Retina (tissue), 1 donor: ENCODE measurements at regions not wholly inside any gene's neighbourhood (a gene's known extent, or its start where the extent isn't known, plus 50 kb on each side); places are given as distances from the start of the nearest gene placed in this dataset.

Experiments
- DNase-seq: peaks from one replicate; pipeline ENCODE4 v3.0.0-alpha.2; 2016

DNA sequence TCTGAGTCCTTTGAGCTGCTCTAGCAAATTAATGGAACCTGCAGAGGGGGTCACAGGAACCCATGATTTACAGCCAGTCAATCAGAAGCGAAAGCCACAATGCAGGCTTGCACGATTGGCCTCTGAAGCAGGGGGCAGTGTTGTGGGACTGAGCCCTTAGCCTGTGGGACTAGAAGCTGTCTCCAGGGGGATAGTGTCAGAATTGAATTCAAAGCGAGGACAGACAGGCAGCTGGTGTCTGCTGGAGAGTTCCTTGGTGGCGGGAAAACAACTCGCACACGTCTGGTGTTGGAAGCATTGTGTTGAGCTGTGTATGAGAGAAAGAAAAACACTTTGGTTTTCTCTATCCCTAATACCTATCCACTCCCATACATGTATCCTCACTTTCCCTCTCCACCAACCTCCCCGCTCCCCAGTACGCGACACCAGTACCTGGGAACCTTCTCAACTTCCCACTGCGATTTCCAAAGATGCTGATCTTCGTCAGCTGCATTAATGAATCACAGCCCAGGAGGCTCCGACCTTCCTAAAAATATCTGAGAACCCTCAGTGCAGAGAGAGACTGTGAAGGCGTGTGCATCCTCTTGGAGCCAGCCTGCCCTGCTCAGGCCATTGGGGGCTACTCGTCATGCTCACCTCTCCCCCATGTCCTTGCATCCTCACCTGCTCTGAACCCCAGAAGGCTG is 88.2 kb downstream of the HS1BP3 start:
- DNase-seq = peak; percentile 59

DNA sequence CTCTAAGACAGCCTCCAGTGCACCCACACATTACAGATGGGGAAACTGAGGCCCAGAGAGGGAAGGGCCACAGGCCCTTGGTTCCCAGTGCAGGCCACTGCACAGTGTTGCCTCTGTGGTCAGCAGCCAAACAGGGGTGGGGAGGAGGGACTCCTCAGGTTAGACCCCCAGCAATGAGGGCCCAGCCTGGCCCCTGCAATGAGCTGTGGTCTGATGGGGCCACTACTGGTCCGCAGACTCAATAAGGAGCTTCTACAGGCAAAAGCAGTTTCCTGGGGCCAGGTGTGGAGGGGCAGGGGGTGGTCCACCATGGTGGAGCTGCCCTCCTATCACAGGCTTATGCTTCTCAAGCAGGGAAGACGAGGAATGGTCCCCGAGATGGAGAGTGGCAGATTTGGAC is 87.6 kb downstream of the HS1BP3 start:
- no peak for DNase-seq

DNA sequence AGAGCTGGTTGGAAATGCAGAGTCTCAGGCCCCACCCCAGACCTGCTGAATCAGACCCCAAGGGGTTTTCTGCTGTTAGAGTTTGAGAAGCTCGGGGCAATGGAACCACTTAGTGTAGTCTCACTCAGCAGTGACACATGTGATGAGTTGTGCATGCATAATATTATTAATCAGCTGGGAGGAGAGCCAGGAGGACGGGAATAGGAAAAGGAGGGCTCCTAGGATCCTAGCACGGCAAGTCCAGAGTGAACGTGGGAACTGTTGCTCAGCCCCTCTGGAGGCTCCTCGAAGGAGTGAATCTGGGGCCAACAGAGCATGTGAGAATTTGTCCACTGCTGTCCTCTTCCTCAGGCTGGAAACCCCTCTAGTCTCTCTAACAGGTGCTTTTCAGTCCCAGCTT is 87.1 kb downstream of the HS1BP3 start:
- DNase-seq = no peak

DNA sequence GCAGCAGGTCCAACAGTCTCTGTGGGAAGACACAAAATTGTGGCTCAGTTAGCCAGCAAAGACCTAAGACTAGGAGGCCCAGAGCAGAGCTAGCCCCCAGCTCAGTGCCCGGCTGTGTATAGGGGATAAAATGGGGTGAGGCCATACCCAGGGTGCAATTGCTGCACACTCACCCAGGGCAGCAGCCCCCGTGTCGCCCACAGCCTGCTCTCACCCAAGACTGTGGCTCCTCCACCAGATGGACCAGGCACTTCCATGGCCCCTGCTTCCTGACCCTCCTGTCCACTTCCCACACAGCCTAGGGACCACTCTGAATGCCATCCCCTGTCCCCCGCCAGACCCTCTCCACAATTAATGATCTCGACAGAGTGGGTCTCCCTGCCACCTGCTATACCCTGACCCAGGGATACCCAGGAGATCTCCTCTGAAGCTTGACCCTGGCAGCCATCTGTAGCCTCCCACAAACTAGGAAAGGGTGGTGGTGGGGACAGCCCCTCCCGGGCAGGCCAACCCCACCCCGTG is 85.7 kb downstream of the HS1BP3 start:
- DNase-seq = no peak

DNA sequence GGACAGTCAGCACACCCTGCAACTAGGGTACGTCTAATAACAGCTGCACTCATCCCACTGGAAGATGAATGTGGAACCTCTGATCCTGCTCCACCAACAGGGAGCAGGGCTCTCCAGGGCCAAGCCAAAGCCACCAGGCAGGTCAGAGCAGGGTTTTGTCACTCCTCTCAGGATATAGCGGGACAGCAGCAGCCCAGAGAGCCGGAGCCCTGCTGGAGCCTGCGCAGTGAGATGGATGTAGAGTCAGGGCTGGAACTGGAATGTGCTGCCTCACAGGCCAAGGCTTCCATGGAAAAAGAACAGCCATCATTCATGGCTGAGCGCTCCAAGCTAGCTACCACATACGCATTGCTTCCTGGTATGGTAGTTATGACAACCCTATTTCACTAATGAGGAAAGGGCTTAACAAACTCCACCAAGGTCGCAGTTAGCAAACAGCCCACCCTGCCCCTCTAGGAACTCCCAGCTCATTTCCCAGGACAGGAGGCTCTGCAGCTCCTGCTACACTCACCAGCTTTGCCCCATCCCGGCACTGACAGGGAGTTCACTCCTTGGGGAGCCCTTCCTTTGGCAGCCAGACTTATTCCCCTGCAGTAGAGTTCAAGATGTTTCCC is 85.2 kb downstream of the HS1BP3 start:
- peak; percentile 75 for DNase-seq

DNA sequence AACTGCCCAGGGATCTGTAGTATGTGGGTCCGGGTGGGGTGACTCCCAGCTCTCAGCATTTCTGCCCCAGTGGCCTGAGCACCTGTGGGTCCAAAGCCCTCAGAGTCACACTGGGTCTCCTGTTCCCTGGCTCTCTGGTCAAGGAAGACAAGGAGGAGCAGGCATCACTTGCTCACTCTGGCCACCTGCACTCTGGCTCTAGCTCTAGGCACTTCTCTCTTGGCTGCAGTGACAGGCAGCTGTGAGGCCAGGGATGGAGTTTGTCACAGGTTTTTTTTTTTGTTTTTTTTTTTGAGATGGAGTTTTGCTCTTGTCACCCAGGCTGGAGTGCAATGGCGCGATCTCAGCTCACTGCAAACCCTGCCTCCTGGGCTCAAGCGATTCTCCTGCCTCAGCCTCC is 84.6 kb downstream of the HS1BP3 start:
- no peak for DNase-seq

DNA sequence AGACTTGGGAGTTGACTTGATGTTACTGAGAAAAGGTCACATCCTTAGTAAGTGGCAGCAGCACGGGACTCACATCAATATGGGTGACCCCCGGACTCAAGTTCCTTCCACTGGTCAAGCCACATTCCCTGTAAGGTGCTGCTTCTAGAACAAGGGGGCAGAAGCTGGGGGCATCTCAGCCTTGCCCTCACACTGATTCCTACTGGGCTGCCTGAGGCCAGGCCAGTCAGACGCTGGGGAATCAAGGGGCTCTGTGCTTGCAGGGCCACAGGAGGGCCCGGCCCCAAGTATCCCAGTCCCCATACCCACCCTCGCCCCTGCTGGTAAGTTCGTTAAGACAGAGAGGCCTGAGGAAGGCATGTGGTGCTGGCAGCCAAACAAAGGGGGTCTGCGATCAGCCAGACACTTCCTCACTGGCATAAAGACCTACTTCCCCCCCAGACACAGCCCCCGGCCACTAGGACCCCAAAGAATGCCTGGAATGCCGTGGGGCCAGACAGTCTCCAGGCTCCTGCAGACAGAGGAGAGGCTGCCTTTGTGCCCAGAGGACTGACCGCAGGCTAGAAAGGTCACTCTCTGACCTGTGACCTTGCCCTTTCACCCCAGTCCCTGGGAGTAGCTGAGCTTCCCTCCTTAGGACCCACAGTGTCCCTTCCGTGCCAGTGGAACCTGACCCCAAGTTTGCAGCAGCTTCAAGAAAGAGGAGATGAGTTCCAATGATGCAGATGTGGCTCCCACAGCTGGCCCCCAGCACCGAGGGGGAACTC is 83.6 kb downstream of the HS1BP3 start:
- peak; percentile 52 for DNase-seq
